Mammary epithelial cell (primary cell): ENCODE measurements at regions not wholly inside any gene's neighbourhood (a gene's known extent, or its start where the extent isn't known, plus 50 kb on each side); places are given as distances from the start of the nearest gene placed in this dataset.

Experiments
- CTCF ChIP-seq, 2 donors: IDR thresholded peaks in 1 of 2; conservative IDR thresholded peaks in 1 of 2; 2 replicates each; pipeline ENCODE4 v1.5.1; 2011 to 2012; ENCODE audit warnings: inconsistent platforms in 2 of 2, low read length in 2 of 2, mild to moderate bottlenecking in 2 of 2, control low read depth in 1 of 2, low read depth in 1 of 2; ENCODE audit not compliant: insufficient read depth in 1 of 2; ENCODE audit errors: extremely low read depth in 1 of 2
- EZH2 ChIP-seq: IDR thresholded peaks from 2 replicates; pipeline ENCODE4 v1.6.1; 2012; ENCODE audit warnings: low read length, inconsistent platforms, borderline replicate concordance

- no peak for TF ChIP-seq CTCF (conservative IDR thresholded peaks at IDR 0.05 in 1 of 2, IDR thresholded peaks at IDR 0.05 in 1 of 2; ENCODE audit: extremely low read depth in 1 of 2, insufficient read depth in 1 of 2, low read depth in 1 of 2, low read length in 2 of 2)
- TF ChIP-seq EZH2 = no peak
These were observed 431.9 kb downstream of the MATN1 start for GRCh38 chr1:30291526-30291925.
